ENCODE measurements at regions not wholly inside any gene's neighbourhood (a gene's known extent, or its start where the extent isn't known, plus 50 kb on each side); places are given as distances from the start of the nearest gene placed in this dataset.

- TF ChIP-seq, protein P1, sequence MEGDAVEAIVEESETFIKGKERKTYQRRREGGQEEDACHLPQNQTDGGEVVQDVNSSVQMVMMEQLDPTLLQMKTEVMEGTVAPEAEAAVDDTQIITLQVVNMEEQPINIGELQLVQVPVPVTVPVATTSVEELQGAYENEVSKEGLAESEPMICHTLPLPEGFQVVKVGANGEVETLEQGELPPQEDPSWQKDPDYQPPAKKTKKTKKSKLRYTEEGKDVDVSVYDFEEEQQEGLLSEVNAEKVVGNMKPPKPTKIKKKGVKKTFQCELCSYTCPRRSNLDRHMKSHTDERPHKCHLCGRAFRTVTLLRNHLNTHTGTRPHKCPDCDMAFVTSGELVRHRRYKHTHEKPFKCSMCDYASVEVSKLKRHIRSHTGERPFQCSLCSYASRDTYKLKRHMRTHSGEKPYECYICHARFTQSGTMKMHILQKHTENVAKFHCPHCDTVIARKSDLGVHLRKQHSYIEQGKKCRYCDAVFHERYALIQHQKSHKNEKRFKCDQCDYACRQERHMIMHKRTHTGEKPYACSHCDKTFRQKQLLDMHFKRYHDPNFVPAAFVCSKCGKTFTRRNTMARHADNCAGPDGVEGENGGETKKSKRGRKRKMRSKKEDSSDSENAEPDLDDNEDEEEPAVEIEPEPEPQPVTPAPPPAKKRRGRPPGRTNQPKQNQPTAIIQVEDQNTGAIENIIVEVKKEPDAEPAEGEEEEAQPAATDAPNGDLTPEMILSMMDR (IDR thresholded peaks at IDR 0.05; ENCODE audit: insufficient read depth, missing control alignments) = no peak
- FAIRE-seq (no peak), DNase-seq (ENCODE audit: insufficient read length, low spot score) (no peak)
Measured at GRCh38 chr5:145551714-145552113, 283.4 kb downstream of the PRELID2 start.

GRCh38 chr5:145548097-145548496 is 287.0 kb downstream of the PRELID2 start:
- TF ChIP-seq, protein P1 (IDR thresholded peaks at IDR 0.05; ENCODE audit: insufficient read depth, missing control alignments) = no peak
- FAIRE-seq = no peak

DNA sequence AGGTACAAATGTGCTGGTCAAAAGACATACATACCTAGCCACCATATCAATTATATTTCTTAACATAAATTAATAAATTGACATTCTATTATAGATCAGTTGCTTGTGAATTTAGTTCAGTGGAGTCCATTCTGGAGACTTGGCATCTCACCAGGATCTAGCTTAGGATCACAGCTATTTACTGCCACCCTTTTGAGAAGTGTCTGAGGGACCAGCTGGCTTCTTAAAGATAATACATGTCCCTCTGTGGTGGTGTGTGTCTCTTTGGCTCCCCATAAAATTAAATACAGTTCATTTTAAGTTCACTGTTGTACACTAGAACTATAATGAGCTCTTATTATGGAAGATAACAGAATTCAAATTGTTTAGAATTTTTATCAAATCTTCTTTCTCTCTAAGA is 290.7 kb downstream of the PRELID2 start:
- TF ChIP-seq, protein P1 (IDR thresholded peaks at IDR 0.05; ENCODE audit: insufficient read depth, missing control alignments) = no peak
- DNase-seq (ENCODE audit: insufficient read length, low spot score) (no peak), FAIRE-seq (no peak)

More at GRCh38 chr5:145548097-145548496, 287.0 kb downstream of the PRELID2 start:
- no peak for DNase-seq (ENCODE audit: insufficient read length, low spot score)

- TF ChIP-seq, protein P1 (IDR thresholded peaks at IDR 0.05; ENCODE audit: insufficient read depth, missing control alignments) = no peak
- no peak for DNase-seq (ENCODE audit: insufficient read length, low spot score)
- FAIRE-seq = no peak
Measured at GRCh38 chr5:145543968-145544367, 291.2 kb downstream of the PRELID2 start.

DNA sequence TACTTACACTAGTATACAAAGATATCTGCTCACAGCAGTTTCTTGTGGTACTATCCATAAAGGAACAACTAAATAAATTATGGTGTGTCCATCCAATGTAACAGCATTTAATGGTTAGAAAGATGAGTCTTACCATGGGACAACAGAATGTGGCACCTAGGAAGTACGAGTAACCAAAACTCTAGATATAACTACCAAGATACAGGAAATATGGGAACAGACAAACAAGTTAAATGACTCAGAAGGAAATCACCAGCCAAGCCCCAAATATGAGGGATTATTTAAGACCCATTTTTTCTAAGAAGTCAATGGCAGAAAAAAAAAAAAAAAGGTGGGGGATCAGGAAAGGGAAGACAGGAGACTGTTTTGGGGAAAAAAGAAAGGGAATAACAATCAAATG is 294.8 kb downstream of the PRELID2 start:
- TF ChIP-seq, protein P1 (IDR thresholded peaks at IDR 0.05; ENCODE audit: insufficient read depth, missing control alignments) = no peak
- FAIRE-seq (no peak), DNase-seq (ENCODE audit: insufficient read length, low spot score) (no peak)

- FAIRE-seq (no peak), DNase-seq (ENCODE audit: insufficient read length, low spot score) (no peak)
- TF ChIP-seq, protein P1 (IDR thresholded peaks at IDR 0.05; ENCODE audit: insufficient read depth, missing control alignments) = no peak
Measured at GRCh38 chr5:145539201-145539600, 295.9 kb downstream of the PRELID2 start.

DNA sequence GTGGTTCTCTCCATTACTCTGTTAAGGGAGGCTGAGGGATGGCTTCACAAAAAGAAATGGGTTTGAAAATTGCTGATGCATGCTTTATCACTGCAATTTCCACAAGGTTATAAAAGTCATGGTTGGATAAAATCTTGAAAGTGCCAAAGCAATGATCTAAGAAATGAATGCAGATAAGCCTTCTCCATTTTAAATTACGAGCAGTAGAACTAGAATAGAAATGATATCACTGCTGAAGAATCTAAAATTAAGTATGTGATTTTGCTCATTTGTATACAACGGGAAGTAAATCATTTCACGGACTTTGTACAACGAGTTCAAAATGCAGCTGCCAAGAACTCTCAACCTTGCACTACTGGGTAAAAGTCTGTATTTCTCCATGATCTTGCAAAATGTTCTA is 299.0 kb downstream of the PRELID2 start:
- TF ChIP-seq, protein P1 (IDR thresholded peaks at IDR 0.05; ENCODE audit: insufficient read depth, missing control alignments) = no peak
- DNase-seq (ENCODE audit: insufficient read length, low spot score) = no peak
- no peak for FAIRE-seq
